Endothelial cell of umbilical vein (primary cell): ENCODE measurements at regions not wholly inside any gene's neighbourhood (a gene's known extent, or its start where the extent isn't known, plus 50 kb on each side); places are given as distances from the start of the nearest gene placed in this dataset.

ENCODE experiments used
- BruUV-seq: library from RNA; stranded (reverse); fragments of 400-500 nt; replicated peaks from 2 replicates; lab custom pipeline; 2021; lab: Mats Ljungman, UMichigan
- CTCF ChIA-PET: fragments of 300-600, 350-600 bp; sonication (Branson Sonifier 250); formaldehyde crosslinking; loops from one replicate; lab custom pipeline; 2021; ENCODE audit warnings: antibody characterized with exemption, inconsistent platforms; lab: Charles Lee
- POLR2A ChIA-PET: fragments of 300-600, 350-600 bp; sonication (Branson Sonifier 250); formaldehyde crosslinking; loops from one replicate; lab custom pipeline; 2021; ENCODE audit warnings: antibody characterized with exemption, inconsistent platforms; lab: Charles Lee
- DNase-seq: peaks from one replicate; pipeline ENCODE4 v3.0.0-alpha.2; 2011; ENCODE audit warnings: low read depth, low spot score
- FAIRE-seq: peaks from 2 replicates; lab custom pipeline; 2011; peaks lifted over from hg19 to GRCh38; lab: Jason Lieb, UNC
- H2AFZ ChIP-seq: 2 replicates; pipeline ENCODE4 v1.6.0; 2012; ENCODE audit warnings: low read depth, low read length, control low read depth, inconsistent platforms
- H3K27ac ChIP-seq: 2 replicates; pipeline ENCODE4 v1.5.1; 2011; ENCODE audit warnings: low read depth, mild to moderate bottlenecking, control low read depth, low read length, moderate library complexity; ENCODE audit not compliant: insufficient read depth
- H3K27me3 ChIP-seq, 2 experiments: 2 replicates each; pipeline versions ENCODE4 v1.6.0 to v1.6.1; 2011; ENCODE audit warnings: low read length in 2 of 2, mixed read lengths in 1 of 2; ENCODE audit not compliant: control insufficient read depth in 2 of 2, insufficient read depth in 2 of 2
- H3K36me3 ChIP-seq, 2 experiments: 2 replicates in 1 of 2; 3 replicates in 1 of 2; pipeline ENCODE4 v1.5.1; 2011; ENCODE audit warnings: low read length in 2 of 2, mild to moderate bottlenecking in 1 of 2, moderate library complexity in 1 of 2; ENCODE audit not compliant: control insufficient read depth in 2 of 2, insufficient read depth in 2 of 2; ENCODE audit errors: extremely low read depth in 1 of 2
- H3K4me1 ChIP-seq: 3 replicates; pipeline ENCODE4 v1.5.1; 2011; ENCODE audit warnings: mild to moderate bottlenecking, low read length; ENCODE audit not compliant: control insufficient read depth, insufficient read depth; ENCODE audit errors: extremely low read depth
- H3K4me2 ChIP-seq: 2 replicates; pipeline ENCODE4 v1.6.1; 2011; ENCODE audit warnings: low read length, control low read depth, mixed read lengths; ENCODE audit not compliant: insufficient read depth
- H3K4me3 ChIP-seq, 3 experiments: fragments of 200-600 bp in 1 of 3; sonication (generic), shearing (Covaris generic) in 1 of 3; replicated peaks in 1 of 3; 2 replicates each; pipeline ENCODE4 v1.5.1; 2011 to 2016; ENCODE audit warnings: control low read depth in 3 of 3, low read length in 3 of 3, mild to moderate bottlenecking in 2 of 3, inconsistent platforms in 1 of 3, low read depth in 1 of 3, moderate library complexity in 1 of 3; ENCODE audit not compliant: insufficient read depth in 1 of 3
- H3K79me2 ChIP-seq: 2 replicates; pipeline ENCODE4 v1.6.0; 2012; ENCODE audit warnings: low read length, inconsistent platforms; ENCODE audit not compliant: control insufficient read depth, insufficient read depth
- H3K9ac ChIP-seq: replicated peaks from 2 replicates; pipeline ENCODE3; 2011; ENCODE audit warnings: low read length, control low read depth; ENCODE audit not compliant: insufficient read depth; ENCODE audit errors: extremely low read depth
- H3K9me1 ChIP-seq: replicated peaks from 3 replicates; pipeline ENCODE4 v1.6.0; 2011; ENCODE audit warnings: mild to moderate bottlenecking, low read length; ENCODE audit not compliant: control insufficient read depth, insufficient read depth; ENCODE audit errors: extremely low read depth
- H3K9me3 ChIP-seq: replicated peaks from 2 replicates; pipeline ENCODE4 v1.5.1; 2012; ENCODE audit warnings: low read length, inconsistent platforms; ENCODE audit not compliant: control insufficient read depth, insufficient read depth
- H4K20me1 ChIP-seq: replicated peaks from 2 replicates; pipeline ENCODE3; 2011; ENCODE audit warnings: mild to moderate bottlenecking, low read length; ENCODE audit not compliant: control insufficient read depth, insufficient read depth; ENCODE audit errors: extremely low read depth
- CTCF ChIP-seq, 2 donors: IDR thresholded peaks; 1 replicate in 1 of 2; 2 replicates in 1 of 2; pipeline ENCODE4 v1.5.1; 2011; ENCODE audit warnings: low read length in 2 of 2, mild to moderate bottlenecking in 2 of 2, moderate library complexity in 2 of 2, control low read depth in 1 of 2, inconsistent platforms in 1 of 2, low read depth in 1 of 2; ENCODE audit not compliant: insufficient read depth in 1 of 2; ENCODE audit errors: extremely low read depth in 1 of 2
- EZH2 ChIP-seq: IDR thresholded peaks from 2 replicates; pipeline ENCODE4 v1.6.1; 2012; ENCODE audit warnings: borderline replicate concordance, low read depth, mild to moderate bottlenecking, moderate library complexity, low read length, inconsistent platforms; ENCODE audit not compliant: severe bottlenecking
- FOS ChIP-seq: IDR thresholded peaks from 2 replicates; pipeline ENCODE4 v1.6.1; 2011; ENCODE audit warnings: mild to moderate bottlenecking, low read length, moderate library complexity, borderline replicate concordance; ENCODE audit not compliant: insufficient read depth
- GATA2 ChIP-seq: IDR thresholded peaks from 2 replicates; pipeline ENCODE4 v1.7.0; 2011; ENCODE audit warnings: low read depth, mild to moderate bottlenecking, moderate library complexity, mixed read lengths, low read length; ENCODE audit not compliant: insufficient read length, insufficient read depth
- JUN ChIP-seq: IDR thresholded peaks from 2 replicates; pipeline ENCODE4 v1.6.1; 2011; ENCODE audit warnings: borderline replicate concordance, low read depth; ENCODE audit not compliant: insufficient read length, insufficient read depth
- MAX ChIP-seq: IDR thresholded peaks from 2 replicates; pipeline ENCODE4 v1.6.1; 2011; ENCODE audit not compliant: insufficient read depth, insufficient read length
- MYC ChIP-seq: IDR thresholded peaks from one replicate; pipeline ENCODE4 v1.6.1; 2011; ENCODE audit warnings: mild to moderate bottlenecking, low read depth, low read length
- POLR2A ChIP-seq: IDR thresholded peaks from 2 replicates; pipeline ENCODE4 v1.6.1; 2012; ENCODE audit warnings: low read depth, mild to moderate bottlenecking, control low read depth, low read length
- POLR2AphosphoS5 ChIP-seq: IDR thresholded peaks from 2 replicates; pipeline ENCODE4 v1.6.1; 2012; ENCODE audit warnings: low read depth, mild to moderate bottlenecking, control low read depth, low read length, moderate library complexity; ENCODE audit not compliant: insufficient read depth
- dilution Hi-C: fragments of 300-500 bp; cut with MboI; formaldehyde crosslinking; loops from one replicate; pipeline ENCODE4 v1.15.0; 2019; ENCODE audit warnings: low sequenced_read_pairs; ENCODE audit not compliant: extremely low pct_ligation_motif_present
- intact Hi-C: fragments of 100-400 bp; cut with micrococcal nuclease; formaldehyde crosslinking; loops from one replicate; pipeline ENCODE4 v1.10.0; 2022

- POLR2A ChIA-PET = no interaction called here
- FAIRE-seq = no peak
- CTCF ChIA-PET = no interaction called here
These were observed 130.9 kb upstream of the CDK6 start for GRCh38 chr7:92967238-92967637.

GRCh38 chr7:92964141-92964540 lies 127.8 kb upstream of the CDK6 start:
- no peaks in the 10 kb centered on the region for H3K4me1 ChIP-seq
- DNase-seq (no peak), FAIRE-seq (no peak)
- ChIA-PET CTCF (no interaction called here), POLR2A (interaction anchor here (0.6 kb wide), 1 partner anchor 77 kb away, joined by 3 read pairs; no protein-coding TSS in a partner anchor)
- TF ChIP-seq POLR2A = no peak
- TF ChIP-seq EZH2 = no peak
- no peak for TF ChIP-seq CTCF (IDR thresholded peaks at IDR 0.05; ENCODE audit: extremely low read depth in 1 of 2, insufficient read depth in 1 of 2, low read depth in 1 of 2, low read length in 2 of 2)
- no peak for TF ChIP-seq FOS
- no peak for TF ChIP-seq JUN
- TF ChIP-seq GATA2 = no peak
- no peak for TF ChIP-seq POLR2AphosphoS5
- TF ChIP-seq MAX = no peak
- TF ChIP-seq MYC = no peak
- H3K9me3 ChIP-seq = no peaks in the 10 kb centered on the region
- no peaks in the 10 kb centered on the region for H4K20me1 ChIP-seq
- intact Hi-C loops = no loop called here
- no peaks in the 10 kb centered on the region for H3K36me3 ChIP-seq
- no peak overlapping the region for H2AFZ ChIP-seq
- no peaks in the 10 kb centered on the region for H3K9me1 ChIP-seq
- no peak overlapping the region for H3K4me2 ChIP-seq
- H3K79me2 ChIP-seq = no peaks in the 10 kb centered on the region
- no TSS peak for BruUV-seq
- H3K4me3 ChIP-seq = no peak overlapping the region
- no peak overlapping the region for H3K27ac ChIP-seq
- H3K27me3 ChIP-seq = peaks cover 0 to 2% of the 10 kb centered on the region in 2 experiments
- dilution Hi-C loops = no loop called here
- H3K9ac ChIP-seq = no peak overlapping the region

More at GRCh38 chr7:92967238-92967637, 130.9 kb upstream of the CDK6 start:
- Histone ChIP-seq H3K4me1 (no peaks in the 10 kb centered on the region), H3K4me3 (no peak overlapping the region), H3K27me3 (peaks cover 2% of the 10 kb centered on the region in 2 experiments), H3K9me1 (no peaks in the 10 kb centered on the region), H3K36me3 (no peaks in the 10 kb centered on the region), H3K79me2 (no peaks in the 10 kb centered on the region), H3K27ac (no peak overlapping the region), H3K4me2 (no peak overlapping the region), H2AFZ (no peak overlapping the region), H3K9me3 (no peaks in the 10 kb centered on the region), H3K9ac (no peak overlapping the region), H4K20me1 (no peaks in the 10 kb centered on the region)
- intact Hi-C loops = no loop called here
- no peak for TF ChIP-seq JUN
- no peak for TF ChIP-seq EZH2
- no peak for TF ChIP-seq POLR2AphosphoS5
- no peak for TF ChIP-seq FOS
- TF ChIP-seq MYC = no peak
- dilution Hi-C loops = no loop called here
- DNase-seq = no peak
- no TSS peak for BruUV-seq
